GM19463 (cell line): ENCODE measurements at regions not wholly inside any gene's neighbourhood (a gene's known extent, or its start where the extent isn't known, plus 50 kb on each side); places are given as distances from the start of the nearest gene placed in this dataset.

Experiments
- ATAC-seq: cut with Tn5 transposase; IDR thresholded peaks from one replicate; pipeline ENCODE4 v1.9.1; 2021; ENCODE audit warnings: mild to moderate bottlenecking, moderate library complexity; ENCODE audit not compliant: unreplicated experiment

- ATAC-seq, result no peak
Measured at GRCh38 chr13:85498774-85499173, 300.4 kb downstream of the SLITRK6 start.

GRCh38 chr13:85497652-85498051 is 301.6 kb downstream of the SLITRK6 start:
- no peak for ATAC-seq

DNA sequence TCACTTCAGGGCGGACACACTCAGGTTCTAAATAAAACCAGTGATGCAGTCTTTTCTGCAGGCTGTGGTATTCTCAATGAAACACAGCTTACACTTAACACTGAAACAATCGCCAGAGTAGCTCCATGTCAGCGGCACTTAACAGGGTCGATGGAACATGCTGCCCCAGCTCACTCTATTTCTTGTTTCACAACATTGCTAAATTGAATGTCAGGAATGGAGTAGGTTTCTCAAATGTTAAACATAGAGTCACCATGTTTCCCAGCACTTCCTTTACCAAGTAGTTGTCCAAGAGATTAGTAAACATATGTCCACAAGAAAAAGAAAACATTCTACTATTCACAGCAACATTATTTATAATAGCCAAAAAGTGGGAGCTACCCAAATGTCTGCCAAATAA is 306.9 kb downstream of the SLITRK6 start:
- ATAC-seq, result no peak

DNA sequence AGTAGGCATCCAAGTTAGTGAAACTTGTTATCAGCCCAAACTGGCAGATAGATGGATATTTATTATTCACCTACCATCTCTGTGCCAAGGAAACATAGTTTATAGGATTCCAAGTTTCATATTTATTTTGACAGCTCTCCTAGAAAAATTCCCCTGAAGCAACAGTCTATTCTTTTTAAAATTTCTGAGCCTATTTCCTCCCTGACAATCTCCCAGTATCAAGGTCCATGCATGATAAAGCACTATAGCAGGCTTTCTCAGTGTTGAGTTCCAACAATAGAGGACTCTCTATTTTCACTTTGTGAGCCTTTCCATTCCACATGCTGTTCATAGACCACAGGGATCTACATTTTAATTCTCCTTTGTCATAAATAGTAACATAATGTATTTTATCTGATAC is 312.6 kb downstream of the SLITRK6 start:
- ATAC-seq, result no peak

DNA sequence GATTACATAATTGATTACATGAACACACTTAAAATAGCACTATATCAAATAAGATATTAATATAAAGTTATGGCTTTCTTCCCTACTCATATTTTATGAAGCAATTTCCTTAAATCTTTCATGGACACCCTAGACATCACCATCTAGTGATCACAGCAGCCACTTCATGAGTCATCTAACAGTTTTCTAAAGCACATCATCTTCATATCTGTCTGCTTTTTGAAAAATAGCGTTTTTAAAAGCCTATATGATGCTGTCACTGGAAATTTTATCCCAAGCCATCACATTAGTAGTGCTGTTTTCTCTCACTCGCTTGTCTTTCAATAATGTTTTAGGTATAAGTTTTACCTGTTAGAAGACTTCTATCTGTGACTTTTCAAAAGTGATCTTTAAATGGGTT is 326.1 kb downstream of the SLITRK6 start:
- no peak for ATAC-seq

DNA sequence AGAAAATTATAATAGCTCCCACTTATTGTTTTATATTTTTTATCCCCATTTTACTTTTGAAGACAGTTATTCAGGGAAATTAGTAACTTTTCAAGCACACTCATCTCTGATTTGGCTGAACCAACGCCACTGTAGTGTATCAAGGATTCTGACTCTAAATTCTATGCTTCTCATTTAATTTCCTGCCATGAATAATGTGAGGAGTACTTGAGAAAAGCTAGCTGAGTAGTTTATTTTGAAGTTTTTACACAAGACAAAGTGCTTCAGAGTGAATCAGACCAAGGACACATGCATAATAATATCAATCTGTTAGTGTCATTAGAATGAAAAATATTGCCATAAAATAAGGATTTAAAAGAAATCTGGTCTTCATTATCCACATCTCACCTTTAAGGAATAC is 329.9 kb downstream of the SLITRK6 start:
- ATAC-seq, result no peak

DNA sequence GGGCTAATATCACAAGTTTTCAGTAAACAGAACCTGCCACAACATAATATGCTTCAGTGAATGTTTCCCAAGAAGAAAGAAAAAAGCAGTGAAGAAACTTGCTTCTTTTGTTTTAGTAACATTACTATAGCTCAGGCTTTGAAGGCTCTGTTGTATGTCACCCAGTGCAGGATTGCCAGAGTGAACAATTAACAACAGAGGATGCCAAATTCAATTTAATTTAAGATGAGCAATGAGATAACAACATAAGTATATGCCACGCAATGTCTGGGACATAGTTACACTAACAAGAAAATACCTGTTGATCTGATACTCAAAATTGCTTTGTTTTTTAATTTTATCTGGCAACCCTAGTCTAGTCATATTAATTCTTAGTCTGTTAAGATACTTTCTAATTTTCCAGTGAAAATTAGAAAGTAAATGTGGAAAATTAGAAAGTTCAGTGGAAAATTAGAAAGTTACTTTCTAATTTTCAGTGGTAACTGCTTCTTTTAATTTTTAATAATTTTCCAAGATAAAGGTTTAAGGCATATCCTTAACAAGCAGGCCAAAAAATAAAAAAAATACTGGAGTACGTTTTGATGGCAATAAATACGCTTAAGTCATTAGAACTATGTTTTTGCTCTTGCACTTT is 336.3 kb downstream of the SLITRK6 start:
- no peak for ATAC-seq

- no peak for ATAC-seq
Measured at GRCh38 chr13:85461621-85462020, 337.6 kb downstream of the SLITRK6 start.

- no peak for ATAC-seq
Measured at GRCh38 chr13:85445534-85445933, 353.7 kb downstream of the SLITRK6 start.

DNA sequence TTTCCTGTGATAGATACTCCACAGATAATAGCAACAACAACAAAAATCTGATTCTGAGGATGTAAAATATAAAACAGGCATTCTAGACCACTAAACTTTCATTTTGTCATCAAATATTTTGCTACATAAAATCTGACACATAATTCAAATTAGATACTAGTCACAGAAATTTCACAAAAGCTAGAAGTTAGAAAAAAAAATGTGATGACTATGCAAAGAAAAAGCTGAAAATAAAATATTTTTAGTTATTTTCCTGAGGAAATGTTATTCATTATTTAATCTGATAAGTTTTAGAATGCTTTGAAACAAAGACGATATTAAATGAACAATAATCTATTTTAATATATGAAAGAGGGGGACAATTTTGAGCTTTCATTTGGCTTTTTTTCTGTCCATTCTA is 357.2 kb downstream of the SLITRK6 start:
- ATAC-seq, result no peak

DNA sequence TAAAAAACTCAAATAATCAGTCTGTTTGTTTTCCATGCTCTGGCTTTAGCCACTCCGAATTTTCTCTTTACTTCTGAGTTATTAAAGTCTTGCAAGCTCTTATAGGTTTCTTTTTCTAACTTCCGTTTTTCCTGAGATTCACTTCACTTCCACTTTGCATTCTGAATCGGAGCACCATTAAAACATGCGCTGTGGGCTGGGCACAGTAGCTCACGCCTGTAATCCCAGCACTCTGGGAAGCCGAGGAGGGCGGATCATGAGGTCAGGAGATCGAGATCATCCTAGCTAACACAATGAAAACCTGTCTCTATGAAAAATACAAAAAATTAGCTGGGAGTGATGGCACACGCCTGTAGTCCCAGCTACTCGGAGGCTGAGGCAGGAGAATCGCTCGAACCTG is 357.9 kb downstream of the SLITRK6 start:
- no peak for ATAC-seq

- ATAC-seq, result no peak
Measured at GRCh38 chr13:85436029-85436428, 363.2 kb downstream of the SLITRK6 start.

DNA sequence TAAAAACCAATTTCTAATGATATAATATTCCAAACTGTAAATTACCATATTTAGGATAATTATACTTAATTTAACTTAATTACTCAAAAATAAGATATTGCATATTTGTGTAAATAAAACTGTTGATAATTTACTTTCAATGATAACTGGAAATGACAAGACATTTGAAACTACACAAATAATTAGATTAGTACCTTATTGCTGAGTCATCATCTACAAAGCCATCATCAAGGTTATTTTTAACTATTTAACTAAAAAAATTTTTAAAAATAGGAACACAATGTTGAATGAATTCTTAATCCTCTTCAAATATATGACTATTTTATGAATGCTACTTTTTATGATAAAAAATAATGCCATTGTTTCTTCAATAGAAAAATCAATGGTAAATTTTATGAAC is 364.3 kb downstream of the SLITRK6 start:
- ATAC-seq, result no peak

DNA sequence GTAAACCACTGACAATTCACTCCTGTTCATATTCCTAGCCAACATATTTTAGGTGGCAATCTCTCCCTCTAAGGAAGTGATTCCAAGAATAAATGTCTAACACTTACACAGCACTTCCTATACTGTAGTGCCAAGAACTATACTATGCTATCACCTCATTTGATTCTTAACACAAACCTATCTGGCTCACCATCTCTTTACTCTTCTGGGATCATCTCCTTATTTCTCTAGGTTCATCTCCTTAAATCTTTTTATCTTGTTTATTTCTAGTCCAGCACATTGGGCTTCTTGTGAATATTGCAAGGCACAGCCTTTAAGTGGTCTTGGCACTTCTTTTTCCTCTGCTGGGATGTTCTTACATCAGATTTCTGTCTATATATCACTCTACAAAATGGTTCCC is 366.3 kb downstream of the SLITRK6 start:
- no peak for ATAC-seq

DNA sequence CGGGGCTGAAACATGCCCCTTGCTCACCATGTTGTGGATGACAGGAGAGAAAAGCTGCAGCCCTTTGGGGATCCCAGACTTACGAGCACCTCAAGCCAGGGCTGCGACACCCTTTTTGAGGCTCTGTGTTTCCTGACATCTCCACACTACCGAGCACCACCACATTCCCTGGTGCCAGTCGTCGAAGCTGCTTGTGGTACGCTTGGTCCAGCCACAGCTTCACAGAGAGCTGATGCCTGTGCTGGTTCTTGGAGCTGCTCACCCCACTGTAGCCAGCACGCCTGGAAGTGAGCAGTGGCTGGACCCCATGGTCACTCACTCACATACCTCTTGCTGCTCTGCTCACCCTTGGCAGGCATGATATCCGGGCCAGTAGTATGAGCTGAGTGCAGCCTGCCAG is 367.5 kb downstream of the SLITRK6 start:
- ATAC-seq, result no peak

GRCh38 chr13:85430216-85430794 is 368.9 kb downstream of the SLITRK6 start:
- ATAC-seq, result no peak

DNA sequence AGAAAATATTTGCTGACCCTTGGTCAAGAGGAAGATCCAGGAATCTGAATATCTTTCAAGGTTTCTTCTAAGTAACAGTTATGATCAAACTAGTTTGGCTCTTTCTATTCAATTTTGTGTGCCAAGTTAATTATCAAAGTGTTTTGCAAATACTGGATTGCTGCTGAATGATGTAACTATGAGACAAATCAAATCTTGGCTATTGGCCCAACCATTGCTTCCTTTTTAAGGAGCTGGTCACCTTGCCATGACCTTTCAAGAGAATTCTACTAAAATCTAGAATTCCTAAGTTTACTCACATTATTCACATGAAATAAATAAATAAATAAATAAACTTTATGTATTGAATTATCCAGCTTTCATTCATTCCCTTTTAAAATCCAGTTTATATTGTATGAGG is 371.8 kb downstream of the SLITRK6 start:
- ATAC-seq, result no peak

GRCh38 chr13:85420136-85420535 is 379.1 kb downstream of the SLITRK6 start:
- no peak for ATAC-seq

DNA sequence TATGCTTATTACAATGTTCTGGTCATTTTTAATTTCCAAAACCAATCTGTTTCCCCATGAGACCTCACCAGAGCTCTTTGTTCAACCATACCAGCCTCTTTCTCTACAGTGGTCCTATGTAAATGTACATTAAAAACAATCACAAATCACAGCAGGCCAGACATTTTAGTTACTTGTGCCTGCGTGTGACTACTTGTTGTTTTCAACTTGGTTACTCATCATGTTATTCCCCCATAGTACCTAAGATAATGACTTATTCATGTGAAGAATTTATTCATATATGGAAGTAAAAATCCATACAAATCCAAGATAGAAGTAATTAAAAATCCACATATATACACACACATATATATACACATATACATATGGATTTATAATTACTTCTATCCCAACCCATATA is 379.6 kb downstream of the SLITRK6 start:
- no peak for ATAC-seq

- ATAC-seq, result no peak
Measured at GRCh38 chr13:85417807-85418206, 381.4 kb downstream of the SLITRK6 start.

DNA sequence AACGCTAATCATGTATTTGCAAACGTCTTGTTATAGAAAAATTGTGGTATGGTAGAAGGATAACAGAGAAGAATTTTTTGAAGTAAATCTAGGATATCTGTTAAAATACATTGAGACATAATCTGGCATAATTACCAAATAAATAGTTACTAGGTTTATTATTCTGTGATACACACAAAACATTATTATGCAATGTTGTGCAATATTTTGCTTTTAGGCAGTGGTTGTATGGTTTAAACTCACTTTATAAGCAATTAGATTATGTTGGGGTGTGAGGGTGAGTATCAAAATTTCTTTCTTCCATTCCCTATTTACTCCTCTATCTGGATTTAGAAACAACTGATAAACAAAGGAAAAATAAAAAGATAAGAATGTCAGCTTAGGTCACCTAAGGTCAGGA is 385.6 kb downstream of the SLITRK6 start:
- no peak for ATAC-seq

DNA sequence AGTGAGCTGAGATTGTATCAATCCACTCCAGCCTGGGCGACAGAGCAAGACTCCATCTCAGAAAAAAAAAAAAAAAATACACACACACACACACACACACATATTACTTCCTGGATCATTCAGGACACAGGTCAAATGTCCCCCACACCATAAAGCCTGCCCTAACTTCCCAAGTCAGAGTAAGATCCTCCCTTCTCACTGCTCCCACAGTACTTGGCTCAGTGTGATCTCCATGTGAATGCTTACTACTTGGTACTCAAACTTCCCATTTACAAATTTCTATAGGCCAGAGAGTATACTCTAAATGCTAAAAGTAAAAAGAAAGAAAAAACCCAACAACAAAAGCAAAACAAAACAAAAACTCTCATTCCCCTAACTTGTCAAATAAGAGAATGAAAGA is 386.8 kb downstream of the SLITRK6 start:
- no peak for ATAC-seq

DNA sequence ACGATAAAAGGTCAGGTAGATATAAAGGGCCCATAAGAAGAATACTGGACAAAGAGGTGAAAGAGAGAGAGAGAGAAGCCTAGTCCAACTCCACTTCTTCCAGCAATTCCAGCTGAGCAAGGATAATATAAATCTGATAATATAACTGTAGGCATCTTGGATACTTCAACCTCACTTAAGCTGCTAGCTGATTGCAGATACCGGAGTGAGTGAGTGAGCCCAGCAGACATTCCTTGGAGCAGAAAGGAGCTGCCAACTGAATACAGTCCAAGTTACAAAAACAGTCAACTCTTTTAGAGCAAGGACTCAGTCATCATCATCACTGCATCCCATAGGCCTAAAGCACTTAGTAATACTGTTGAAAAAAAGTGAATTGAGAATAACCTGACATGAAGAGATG is 387.6 kb downstream of the SLITRK6 start:
- no peak for ATAC-seq
